CD4-positive, alpha-beta memory T cell (primary cell): ENCODE measurements at regions not wholly inside any gene's neighbourhood (a gene's known extent, or its start where the extent isn't known, plus 50 kb on each side); places are given as distances from the start of the nearest gene placed in this dataset.

Experiments
- CTCF ChIA-PET: fragments of 350-600 bp; sonication (Branson Sonifier 250); formaldehyde crosslinking; loops from one replicate; lab custom pipeline; 2021; ENCODE audit warnings: inconsistent platforms; ENCODE audit not compliant: partially characterized antibody; lab: Charles Lee
- POLR2A ChIA-PET: fragments of 350-600 bp; sonication (Branson Sonifier 250); formaldehyde crosslinking; loops from one replicate; lab custom pipeline; 2021; ENCODE audit not compliant: partially characterized antibody; lab: Charles Lee
- DNase-seq, 5 donors: peaks; one replicate each; pipeline versions ENCODE4 v3.0.0 to v3.0.0-alpha.2; 2020 to 2022; ENCODE audit warnings: mixed read lengths in 1 of 5
- H3K27ac ChIP-seq: one replicate; pipeline ENCODE4 v1.7.0; 2013; ENCODE audit warnings: low read depth, low read length
- H3K27me3 ChIP-seq: 2 replicates; pipeline ENCODE4 v1.7.0; 2013; ENCODE audit warnings: mild to moderate bottlenecking, low read length, moderate library complexity; ENCODE audit not compliant: insufficient read depth
- H3K36me3 ChIP-seq: 2 replicates; pipeline ENCODE4 v1.7.0; 2013; ENCODE audit warnings: mild to moderate bottlenecking, low read length, moderate library complexity; ENCODE audit not compliant: insufficient read depth
- H3K4me1 ChIP-seq: 2 replicates; pipeline ENCODE4 v1.7.0; 2013; ENCODE audit warnings: mild to moderate bottlenecking, low read length, moderate library complexity; ENCODE audit not compliant: insufficient read depth
- H3K4me3 ChIP-seq, 2 donors: one replicate each; pipeline ENCODE4 v1.7.0; 2013; ENCODE audit warnings: low read length in 2 of 2, mild to moderate bottlenecking in 1 of 2
- H3K9me3 ChIP-seq, 2 donors: one replicate each; pipeline ENCODE4 v1.7.0; 2013; ENCODE audit warnings: low read length in 2 of 2, control low read depth in 1 of 2; ENCODE audit not compliant: control insufficient read depth in 1 of 2
- H3K27ac Mint-ChIP-seq, 7 donors: one replicate each; pipeline ENCODE4 v1.8.0; 2020 to 2021; ENCODE audit warnings: mixed read lengths in 7 of 7, mild to moderate bottlenecking in 6 of 7, inconsistent platforms in 3 of 7, moderate library complexity in 3 of 7
- H3K27me3 Mint-ChIP-seq, 2 donors: one replicate each; pipeline ENCODE4 v1.8.0; 2020 to 2021; ENCODE audit warnings: mixed read lengths in 2 of 2
- H3K36me3 Mint-ChIP-seq, 2 donors: one replicate each; pipeline ENCODE4 v1.8.0; 2020 to 2021; ENCODE audit warnings: mixed read lengths in 2 of 2, inconsistent platforms in 1 of 2, mild to moderate bottlenecking in 1 of 2
- H3K4me1 Mint-ChIP-seq, 4 donors: one replicate each; pipeline ENCODE4 v1.8.0; 2020 to 2021; ENCODE audit warnings: mixed read lengths in 4 of 4, mild to moderate bottlenecking in 1 of 4
- H3K4me3 Mint-ChIP-seq, 8 donors: one replicate each; pipeline ENCODE4 v1.8.0; 2020 to 2021; ENCODE audit warnings: mixed read lengths in 8 of 8, mild to moderate bottlenecking in 7 of 8, moderate library complexity in 6 of 8, inconsistent platforms in 3 of 8
- H3K9me3 Mint-ChIP-seq, 8 donors: one replicate each; pipeline ENCODE4 v1.8.0; 2020 to 2021; ENCODE audit warnings: mixed read lengths in 8 of 8, mild to moderate bottlenecking in 5 of 8, inconsistent platforms in 3 of 8, moderate library complexity in 1 of 8
- intact Hi-C: fragments of 100-400 bp; cut with micrococcal nuclease; formaldehyde crosslinking; loops from one replicate; pipeline ENCODE4 v1.15.1; 2023

DNA sequence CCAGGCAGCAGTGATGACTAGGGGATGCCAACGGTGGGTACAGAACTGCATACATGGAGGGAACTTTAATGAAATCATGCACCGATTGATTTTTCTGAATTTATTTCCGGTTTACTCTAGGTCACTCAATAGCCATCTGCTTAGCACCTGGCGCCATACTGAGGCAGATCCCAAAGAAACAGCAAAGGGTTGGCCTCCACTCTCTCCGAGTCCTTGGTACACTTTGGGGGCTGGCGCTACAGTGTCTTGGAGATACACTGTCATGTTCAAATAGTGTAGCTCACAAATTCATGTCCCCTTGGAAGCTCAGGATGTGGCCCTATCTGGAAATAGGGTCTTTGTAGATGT lies 116.3 kb downstream of the BOD1 start:
- peaks cover 0 to 9% (median 2%) of the 10 kb centered on the region in 8 donors for H3K9me3 Mint-ChIP-seq
- intact Hi-C loops, result no loop called here
- H3K36me3 ChIP-seq, result no peaks in the 10 kb centered on the region
- POLR2A ChIA-PET, result no interaction called here
- H3K36me3 Mint-ChIP-seq, result no peaks in the 10 kb centered on the region
- no peaks in the 10 kb centered on the region for H3K27me3 ChIP-seq
- no peaks in the 10 kb centered on the region for H3K4me1 Mint-ChIP-seq
- peaks cover 7 to 9% of the 10 kb centered on the region in 2 donors for H3K27me3 Mint-ChIP-seq
- no peaks in the 10 kb centered on the region for H3K4me1 ChIP-seq
- H3K4me3 ChIP-seq, result no peak overlapping the region
- no peak overlapping the region for H3K4me3 Mint-ChIP-seq
- DNase-seq, result no peak
- CTCF ChIA-PET, result no interaction called here
- no peaks in the 10 kb centered on the region for H3K9me3 ChIP-seq
- H3K27ac Mint-ChIP-seq, result no peak overlapping the region
- no peak overlapping the region for H3K27ac ChIP-seq

- Mint-ChIP-seq H3K9me3 (peaks cover 0 to 9% (median under 1%) of the 10 kb centered on the region in 8 donors), H3K27ac (no peak overlapping the region), H3K4me3 (no peak overlapping the region), H3K4me1 (no peaks in the 10 kb centered on the region), H3K36me3 (no peaks in the 10 kb centered on the region), H3K27me3 (peaks cover 7 to 9% of the 10 kb centered on the region in 2 donors)
- DNase-seq, result no peak
- Histone ChIP-seq H3K4me3 (no peak overlapping the region), H3K4me1 (no peaks in the 10 kb centered on the region), H3K27me3 (no peaks in the 10 kb centered on the region), H3K27ac (no peak overlapping the region), H3K36me3 (no peaks in the 10 kb centered on the region), H3K9me3 (no peaks in the 10 kb centered on the region)
- intact Hi-C loops, result no loop called here
- ChIA-PET CTCF (no interaction called here), POLR2A (no interaction called here)
Measured at GRCh38 chr5:173499471-173500212, 116.8 kb downstream of the BOD1 start.

DNA sequence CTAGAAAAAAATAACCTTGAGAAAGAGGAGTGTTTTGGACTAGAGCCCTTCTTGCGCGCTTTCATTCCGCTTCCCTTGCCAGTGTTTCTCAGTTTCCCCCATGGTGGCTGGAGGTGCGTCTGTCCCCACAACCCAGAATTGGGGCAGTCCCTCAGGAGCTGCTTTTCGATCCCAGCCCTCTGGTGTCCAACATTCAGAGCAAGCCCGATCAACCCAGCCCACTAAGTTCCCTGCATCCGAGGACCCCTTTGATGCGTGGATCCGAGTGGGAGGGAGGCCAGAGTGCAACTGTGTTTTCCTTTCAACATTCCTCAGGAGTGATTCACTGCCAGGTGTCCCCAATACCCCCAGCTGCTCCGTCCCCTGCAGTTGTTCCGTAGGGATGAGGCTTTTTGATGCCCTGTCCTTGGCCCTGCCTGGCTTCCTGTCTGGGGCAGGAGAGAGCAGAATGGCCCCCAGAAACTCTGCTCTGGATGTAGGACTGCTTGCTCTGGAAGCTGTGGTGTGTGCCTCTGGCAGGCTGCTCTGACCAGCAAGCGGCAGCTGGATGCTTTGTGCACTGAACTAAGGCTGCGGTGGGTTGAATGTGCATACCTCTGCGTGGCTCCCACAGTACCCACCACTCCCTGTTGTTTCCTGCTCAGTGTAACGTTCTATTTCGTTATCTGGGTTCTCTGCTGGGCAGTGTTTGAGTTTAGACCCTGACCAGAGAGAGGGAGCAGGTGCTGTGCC lies 117.5 kb downstream of the BOD1 start:
- no peak overlapping the region for H3K4me3 Mint-ChIP-seq
- no peaks in the 10 kb centered on the region for H3K27me3 ChIP-seq
- intact Hi-C loops, result no loop called here

DNA sequence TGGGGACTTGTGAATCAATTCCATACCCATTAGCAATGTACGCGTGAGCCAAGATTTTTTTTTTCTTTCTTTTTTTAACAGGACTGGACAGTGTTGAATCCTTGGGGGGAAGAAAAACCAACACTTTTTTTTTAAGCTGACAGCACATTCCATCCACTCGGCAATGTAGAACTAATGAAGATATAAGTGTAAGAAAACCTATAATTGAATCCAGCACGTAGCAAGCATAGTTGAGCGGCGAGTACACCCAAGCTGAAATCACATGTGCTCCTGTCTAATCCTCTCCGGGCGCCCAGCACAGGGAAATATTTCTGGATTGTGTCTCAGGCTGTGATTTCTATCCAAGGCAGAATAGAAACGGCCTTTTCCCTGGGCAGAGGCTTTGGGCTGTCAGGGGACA lies 118.2 kb downstream of the BOD1 start:
- H3K9me3 ChIP-seq, result no peaks in the 10 kb centered on the region
- DNase-seq, result no peak
- H3K4me3 Mint-ChIP-seq, result no peak overlapping the region
- no peak overlapping the region for H3K4me3 ChIP-seq
- intact Hi-C loops, result no loop called here
- no peaks in the 10 kb centered on the region for H3K27me3 ChIP-seq
- H3K9me3 Mint-ChIP-seq, result peaks cover 0 to 4% (median 0%) of the 10 kb centered on the region in 8 donors
- H3K27me3 Mint-ChIP-seq, result peaks cover 7 to 9% of the 10 kb centered on the region in 2 donors
- H3K27ac Mint-ChIP-seq, result no peak overlapping the region
- H3K27ac ChIP-seq, result no peak overlapping the region
- H3K36me3 ChIP-seq, result no peaks in the 10 kb centered on the region
- H3K4me1 ChIP-seq, result no peaks in the 10 kb centered on the region
- no peaks in the 10 kb centered on the region for H3K36me3 Mint-ChIP-seq
- ChIA-PET CTCF (no interaction called here), POLR2A (no interaction called here)
- H3K4me1 Mint-ChIP-seq, result no peaks in the 10 kb centered on the region

More for the DNA sequence above, 117.5 kb downstream of the BOD1 start:
- CTCF ChIA-PET, result no interaction called here
- Histone ChIP-seq H3K27ac (no peak overlapping the region), H3K4me1 (no peaks in the 10 kb centered on the region), H3K36me3 (no peaks in the 10 kb centered on the region), H3K9me3 (no peaks in the 10 kb centered on the region), H3K4me3 (no peak overlapping the region)
- Mint-ChIP-seq H3K27me3 (peaks cover 8 to 9% of the 10 kb centered on the region in 2 donors), H3K4me1 (no peaks in the 10 kb centered on the region), H3K36me3 (no peaks in the 10 kb centered on the region), H3K9me3 (peaks cover 0 to 5% (median 0%) of the 10 kb centered on the region in 8 donors), H3K27ac (no peak overlapping the region)
- POLR2A ChIA-PET, result no interaction called here
- no peak for DNase-seq

- H3K9me3 Mint-ChIP-seq, result peaks cover 0 to 4% (median 0%) of the 10 kb centered on the region in 8 donors
- DNase-seq, result no peak
- CTCF ChIA-PET, result no interaction called here
- H3K27ac Mint-ChIP-seq, result no peak overlapping the region
- POLR2A ChIA-PET, result no interaction called here
- no peaks in the 10 kb centered on the region for H3K4me1 ChIP-seq
- H3K4me3 Mint-ChIP-seq, result no peak overlapping the region
- H3K27me3 ChIP-seq, result no peaks in the 10 kb centered on the region
- H3K27ac ChIP-seq, result no peak overlapping the region
- H3K36me3 Mint-ChIP-seq, result no peaks in the 10 kb centered on the region
- H3K9me3 ChIP-seq, result no peaks in the 10 kb centered on the region
- intact Hi-C loops, result no loop called here
- H3K4me1 Mint-ChIP-seq, result no peaks in the 10 kb centered on the region
- H3K36me3 ChIP-seq, result no peaks in the 10 kb centered on the region
- peaks cover 7 to 9% of the 10 kb centered on the region in 2 donors for H3K27me3 Mint-ChIP-seq
- no peak overlapping the region for H3K4me3 ChIP-seq
Measured at GRCh38 chr5:173497685-173498084, 118.8 kb downstream of the BOD1 start.

DNA sequence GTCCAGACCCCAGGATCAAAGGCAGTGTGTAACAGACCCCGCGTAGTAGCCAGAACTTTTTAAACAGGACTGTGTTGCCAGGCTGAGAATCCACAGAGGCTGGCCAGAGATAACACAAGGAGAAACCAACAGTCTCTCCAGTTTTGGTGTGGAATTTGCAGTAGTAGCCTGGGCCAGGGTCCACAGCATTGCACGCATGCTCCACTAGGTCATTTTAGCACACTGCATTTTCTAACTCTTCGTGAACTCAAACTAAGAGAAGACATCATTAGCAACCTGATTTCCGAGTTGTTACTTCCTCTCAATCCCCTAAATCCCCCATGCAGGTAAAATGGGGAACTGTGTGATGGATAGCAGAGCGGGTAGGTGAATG lies 119.6 kb downstream of the BOD1 start:
- intact Hi-C loops, result no loop called here
- H3K36me3 ChIP-seq, result no peaks in the 10 kb centered on the region
- H3K4me3 Mint-ChIP-seq, result no peak overlapping the region
- no peaks in the 10 kb centered on the region for H3K4me1 ChIP-seq
- DNase-seq, result no peak
- H3K36me3 Mint-ChIP-seq, result no peaks in the 10 kb centered on the region
- peaks cover 11 to 12% of the 10 kb centered on the region in 2 donors for H3K27me3 Mint-ChIP-seq
- POLR2A ChIA-PET, result no interaction called here
- H3K27ac ChIP-seq, result no peak overlapping the region
- no peaks in the 10 kb centered on the region for H3K9me3 ChIP-seq
- no peak overlapping the region for H3K27ac Mint-ChIP-seq
- peaks cover 0 to 4% (median 0%) of the 10 kb centered on the region in 8 donors for H3K9me3 Mint-ChIP-seq
- no peaks in the 10 kb centered on the region for H3K27me3 ChIP-seq
- CTCF ChIA-PET, result no interaction called here
- H3K4me3 ChIP-seq, result no peak overlapping the region
- H3K4me1 Mint-ChIP-seq, result no peaks in the 10 kb centered on the region

- no peak overlapping the region for H3K4me3 Mint-ChIP-seq
- H3K4me1 Mint-ChIP-seq, result no peaks in the 10 kb centered on the region
- H3K27ac Mint-ChIP-seq, result no peak overlapping the region
- peaks cover 11 to 14% of the 10 kb centered on the region in 2 donors for H3K27me3 Mint-ChIP-seq
- intact Hi-C loops, result no loop called here
- H3K9me3 ChIP-seq, result no peaks in the 10 kb centered on the region
- H3K4me3 ChIP-seq, result no peak overlapping the region
- H3K9me3 Mint-ChIP-seq, result peaks cover 0 to 4% (median 0%) of the 10 kb centered on the region in 8 donors
- DNase-seq, result no peak
- H3K36me3 ChIP-seq, result no peaks in the 10 kb centered on the region
- H3K27ac ChIP-seq, result no peak overlapping the region
- no peaks in the 10 kb centered on the region for H3K4me1 ChIP-seq
- POLR2A ChIA-PET, result no interaction called here
- no peaks in the 10 kb centered on the region for H3K27me3 ChIP-seq
- CTCF ChIA-PET, result no interaction called here
- no peaks in the 10 kb centered on the region for H3K36me3 Mint-ChIP-seq
Measured at GRCh38 chr5:173496129-173496882, 120.1 kb downstream of the BOD1 start.
